Activated CD8-positive, alpha-beta memory T cell treated with anti-CD3 and anti-CD28 coated beads for 36 hours (primary cell): ENCODE measurements at regions not wholly inside any gene's neighbourhood (a gene's known extent, or its start where the extent isn't known, plus 50 kb on each side); places are given as distances from the start of the nearest gene placed in this dataset.

Experiments
- CTCF ChIA-PET: fragments of 350-600 bp; sonication (Branson Sonifier 250); formaldehyde crosslinking; loops from one replicate; lab custom pipeline; 2021; ENCODE audit warnings: antibody characterized with exemption; lab: Charles Lee
- POLR2A ChIA-PET: fragments of 350-600 bp; sonication (Branson Sonifier 250); formaldehyde crosslinking; loops from one replicate; lab custom pipeline; 2021; ENCODE audit warnings: antibody characterized with exemption; lab: Charles Lee

- ChIA-PET CTCF (no interaction called here), POLR2A (no interaction called here)
Observed at GRCh38 chr1:2911421-2912178, 109.7 kb upstream of the ACTRT2 start.

GRCh38 chr1:2912424-2913061 lies 108.7 kb upstream of the ACTRT2 start:
- ChIA-PET CTCF (no interaction called here), POLR2A (no interaction called here)

GRCh38 chr1:2913091-2913490 lies 108.2 kb upstream of the ACTRT2 start:
- ChIA-PET POLR2A (no interaction called here), CTCF (no interaction called here)

GRCh38 chr1:2914702-2915101 lies 106.6 kb upstream of the ACTRT2 start:
- CTCF ChIA-PET = no interaction called here
- POLR2A ChIA-PET = no interaction called here

- POLR2A ChIA-PET = no interaction called here
- CTCF ChIA-PET = no interaction called here
Observed at GRCh38 chr1:2916153-2916552, 105.1 kb upstream of the ACTRT2 start.

- ChIA-PET POLR2A (no interaction called here), CTCF (no interaction called here)
Observed at GRCh38 chr1:2916706-2917105, 104.6 kb upstream of the ACTRT2 start.

- POLR2A ChIA-PET = no interaction called here
- CTCF ChIA-PET = no interaction called here
Observed at GRCh38 chr1:2917284-2917683, 104.0 kb upstream of the ACTRT2 start.

- CTCF ChIA-PET = no interaction called here
- POLR2A ChIA-PET = no interaction called here
Observed at GRCh38 chr1:2918441-2918840, 102.8 kb upstream of the ACTRT2 start.

GRCh38 chr1:2919841-2920240 lies 101.4 kb upstream of the ACTRT2 start:
- ChIA-PET POLR2A (no interaction called here), CTCF (no interaction called here)

GRCh38 chr1:2920421-2921015 lies 100.7 kb upstream of the ACTRT2 start:
- CTCF ChIA-PET = no interaction called here
- POLR2A ChIA-PET = no interaction called here

GRCh38 chr1:2921970-2922686 lies 99.1 kb upstream of the ACTRT2 start:
- POLR2A ChIA-PET = no interaction called here
- CTCF ChIA-PET = interaction anchor here (0.7 kb wide), 1 partner anchor 18 kb away, joined by 3 read pairs; no protein-coding TSS in a partner anchor

- ChIA-PET POLR2A (no interaction called here), CTCF (no interaction called here)
Observed at GRCh38 chr1:2923351-2923750, 97.9 kb upstream of the ACTRT2 start.

GRCh38 chr1:2925291-2925690 lies 96.0 kb upstream of the ACTRT2 start:
- ChIA-PET POLR2A (no interaction called here), CTCF (no interaction called here)

- ChIA-PET CTCF (no interaction called here), POLR2A (no interaction called here)
Observed at GRCh38 chr1:2925918-2926317, 95.3 kb upstream of the ACTRT2 start.

- CTCF ChIA-PET = no interaction called here
Observed at GRCh38 chr1:2926447-2927055, 94.7 kb upstream of the ACTRT2 start.

GRCh38 chr1:2927393-2928360 lies 93.6 kb upstream of the ACTRT2 start:
- ChIA-PET CTCF (no interaction called here), POLR2A (no interaction called here)

More at GRCh38 chr1:2926447-2927055, 94.7 kb upstream of the ACTRT2 start:
- POLR2A ChIA-PET = no interaction called here

GRCh38 chr1:2928366-2929325 lies 92.6 kb upstream of the ACTRT2 start:
- ChIA-PET POLR2A (no interaction called here), CTCF (no interaction called here)

GRCh38 chr1:2929335-2929734 lies 91.9 kb upstream of the ACTRT2 start:
- ChIA-PET POLR2A (no interaction called here), CTCF (no interaction called here)
